ACHN (cell line): ENCODE measurements at regions not wholly inside any gene's neighbourhood (a gene's known extent, or its start where the extent isn't known, plus 50 kb on each side); places are given as distances from the start of the nearest gene placed in this dataset.
"Not testable (repeated sequence)": the region's sequence is repeated elsewhere in the genome, so short reads cannot be mapped to it uniquely, and the experiment has no call there.

ENCODE experiments used
- DNase-seq: peaks from one replicate; pipeline ENCODE4 v3.0.0-alpha.2; 2015
- in situ Hi-C: cut with HindIII; loops from 2 replicates; pipeline ENCODE4 v1.10.0; 2017; ENCODE audit warnings: low sequenced_read_pairs, low pct_ligation_motif_present, low pct_unique_long_range_greater_than_20kb

DNA sequence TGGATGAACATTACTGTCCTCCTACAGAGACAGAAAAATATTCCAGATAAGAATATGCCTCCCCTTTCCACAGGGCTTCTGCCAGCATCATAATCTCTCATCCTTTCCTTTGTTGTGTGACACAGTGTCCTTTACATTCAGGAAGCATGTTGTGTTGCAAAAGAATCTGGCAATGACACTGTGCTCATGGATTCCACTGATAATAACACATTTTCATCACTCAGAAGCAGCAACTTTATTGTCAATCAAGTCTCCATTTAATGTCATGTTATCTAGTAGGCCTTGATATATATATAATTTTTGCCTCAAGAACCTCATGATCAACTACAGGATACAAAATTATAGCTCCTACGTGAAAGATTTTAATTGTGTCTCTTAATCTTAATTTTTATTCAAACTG is 833.9 kb downstream of the FSTL5 start:
- no peak for DNase-seq
- in situ Hi-C loops, result no loop called here

DNA sequence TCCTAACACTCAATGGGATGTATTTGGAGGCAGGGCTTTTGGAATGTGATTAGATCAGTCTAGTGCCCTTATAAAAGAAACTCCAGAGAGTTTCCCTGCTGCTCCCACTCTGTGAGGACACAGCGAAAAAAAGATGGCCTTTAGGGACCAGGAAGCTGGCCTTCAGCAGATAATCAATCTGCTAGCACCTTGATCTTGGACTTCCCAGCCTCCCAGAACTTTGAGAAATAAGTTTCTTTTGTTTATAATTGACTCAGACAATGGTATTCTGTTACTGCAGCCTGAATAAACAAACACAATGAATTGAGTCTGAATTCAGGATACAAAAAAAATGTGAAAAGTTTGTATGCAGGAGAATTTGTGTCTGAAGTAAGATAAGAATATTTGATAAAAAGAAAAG is 842.1 kb downstream of the FSTL5 start:
- in situ Hi-C loops, result no loop called here
- no peak for DNase-seq

GRCh38 chr4:161320377-161320776 is 843.4 kb downstream of the FSTL5 start:
- in situ Hi-C loops, result no loop called here
- peak; percentile 27 for DNase-seq

- DNase-seq, result no peak
- in situ Hi-C loops, result no loop called here
Observed at GRCh38 chr4:161317000-161317399, 846.8 kb downstream of the FSTL5 start.

DNA sequence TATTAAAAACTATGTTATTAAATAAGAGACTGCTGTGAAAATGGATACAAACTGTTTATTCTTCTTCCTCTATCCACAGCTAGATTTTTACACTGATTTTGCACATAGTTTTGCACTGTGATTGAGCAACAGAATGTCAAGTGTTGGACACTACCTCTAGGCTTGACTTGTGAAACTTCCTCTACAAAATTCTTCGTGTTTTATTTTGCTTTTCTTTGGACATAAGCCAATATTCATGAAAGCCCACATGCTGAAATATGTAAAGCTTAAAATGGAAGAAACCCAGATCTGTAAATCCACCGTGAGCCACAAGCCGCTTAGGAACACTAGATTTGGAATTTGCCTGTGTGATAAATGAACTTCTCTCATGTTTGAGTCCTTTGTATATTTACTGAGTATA is 849.4 kb downstream of the FSTL5 start:
- no peak for DNase-seq
- in situ Hi-C loops, result no loop called here

- no peak for DNase-seq
- in situ Hi-C loops, result no loop called here
Observed at GRCh38 chr4:161303551-161303950, 860.2 kb downstream of the FSTL5 start.

- in situ Hi-C loops, result no loop called here
- DNase-seq, result no peak
Observed at GRCh38 chr4:161291222-161291621, 872.6 kb downstream of the FSTL5 start.

DNA sequence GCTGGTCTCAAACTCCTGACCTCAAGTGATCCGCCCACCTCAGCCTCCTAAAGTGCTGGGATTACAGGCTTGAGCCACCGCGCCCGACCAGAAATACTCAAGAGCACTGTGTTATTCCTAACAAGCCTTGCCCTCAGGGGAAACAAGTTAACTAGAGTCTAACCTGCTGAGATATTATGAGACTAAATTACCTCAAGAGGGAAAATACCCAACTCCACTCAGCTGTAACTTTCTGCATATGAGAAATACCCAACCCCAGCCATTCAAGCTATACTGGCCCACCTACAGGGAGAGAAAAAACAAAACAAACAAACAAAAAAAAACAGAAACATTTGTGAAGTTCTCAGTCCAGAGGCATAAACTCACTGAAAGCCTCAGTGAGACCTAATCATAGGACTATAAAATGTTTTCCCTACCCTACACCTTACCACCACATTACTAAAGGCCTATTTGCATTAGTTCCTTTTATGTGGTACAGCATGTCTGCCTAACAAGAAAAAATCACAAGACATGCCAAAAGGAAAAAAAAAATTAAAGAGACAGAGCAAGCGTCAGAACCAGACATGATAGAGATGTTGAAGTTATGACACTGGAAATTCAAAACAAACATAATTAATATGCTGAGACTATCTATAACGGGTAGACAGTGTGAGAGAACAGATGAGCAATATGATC is 876.0 kb downstream of the FSTL5 start:
- in situ Hi-C loops, result no loop called here
- no peak for DNase-seq

DNA sequence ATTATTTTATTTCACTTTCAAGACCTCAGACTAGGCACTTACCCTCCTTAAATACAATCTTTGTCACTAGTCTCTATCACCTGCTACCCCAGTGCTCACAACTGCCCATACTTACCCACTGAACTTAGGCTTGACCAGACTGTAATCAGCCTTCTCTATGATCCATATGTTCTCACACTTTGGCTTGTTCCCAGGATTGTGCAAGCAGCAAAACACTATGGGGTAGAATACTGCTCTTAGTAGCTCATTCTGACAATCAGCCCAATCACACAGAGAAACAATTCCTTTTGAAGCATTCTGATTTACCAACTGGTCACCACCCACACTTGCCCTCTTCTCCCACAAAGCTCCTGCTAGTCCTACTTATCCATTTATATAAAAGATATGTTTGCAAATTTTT is 878.3 kb downstream of the FSTL5 start:
- in situ Hi-C loops, result no loop called here
- no peak for DNase-seq

- no peak for DNase-seq
- in situ Hi-C loops, result no loop called here
Observed at GRCh38 chr4:161280929-161281328, 882.9 kb downstream of the FSTL5 start.

DNA sequence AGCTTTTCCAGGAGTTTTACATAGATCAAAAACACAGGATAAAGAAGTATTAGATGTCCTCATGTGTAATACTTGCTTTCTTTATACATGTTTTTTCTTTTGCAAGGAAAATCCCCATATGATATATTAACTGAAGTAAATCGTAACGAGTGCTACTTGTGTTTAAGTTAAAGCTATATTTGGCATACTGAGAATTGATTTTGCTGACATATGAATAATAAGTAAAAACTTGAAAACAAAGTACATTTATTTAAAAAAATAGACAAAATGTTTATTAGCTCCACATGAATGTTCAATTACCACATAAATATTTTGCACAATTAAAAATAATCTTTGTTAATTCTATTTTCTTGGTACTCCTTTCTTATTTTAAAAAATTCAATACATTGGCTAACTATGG is 884.7 kb downstream of the FSTL5 start:
- no peak for DNase-seq
- in situ Hi-C loops, result no loop called here

DNA sequence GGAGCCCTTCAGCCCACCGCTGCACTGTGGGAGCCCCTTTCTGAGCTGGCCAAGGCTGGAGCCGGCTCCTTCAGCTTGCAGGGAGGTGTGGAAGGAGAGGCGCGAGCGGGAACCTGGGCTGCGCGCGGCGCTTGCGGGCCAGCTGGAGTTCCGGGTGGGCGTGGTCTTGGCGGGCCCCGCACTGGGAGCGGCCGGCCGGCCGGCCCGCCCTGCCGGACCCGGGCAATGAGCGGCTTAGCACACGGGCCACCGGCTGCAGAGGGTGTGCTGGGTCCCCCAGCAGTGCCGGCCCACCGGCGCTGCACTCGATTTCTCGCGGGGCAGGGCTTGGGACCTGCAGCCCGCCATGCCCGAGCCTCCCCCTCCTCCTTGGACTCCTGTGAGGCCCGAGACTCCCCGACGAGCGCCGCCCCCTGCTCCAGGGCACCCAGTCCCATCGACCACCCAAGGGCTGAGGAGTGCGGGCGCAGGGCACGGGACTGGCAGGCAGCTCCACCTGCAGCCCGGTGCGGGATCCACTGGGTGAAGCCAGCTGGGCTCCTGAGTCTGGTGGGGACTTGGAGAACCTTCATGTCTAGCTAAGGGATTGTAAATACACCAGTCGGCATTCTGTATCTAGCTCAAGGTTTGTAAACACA is 886.5 kb downstream of the FSTL5 start:
- in situ Hi-C loops, DNase-seq: not testable (repeated sequence)

DNA sequence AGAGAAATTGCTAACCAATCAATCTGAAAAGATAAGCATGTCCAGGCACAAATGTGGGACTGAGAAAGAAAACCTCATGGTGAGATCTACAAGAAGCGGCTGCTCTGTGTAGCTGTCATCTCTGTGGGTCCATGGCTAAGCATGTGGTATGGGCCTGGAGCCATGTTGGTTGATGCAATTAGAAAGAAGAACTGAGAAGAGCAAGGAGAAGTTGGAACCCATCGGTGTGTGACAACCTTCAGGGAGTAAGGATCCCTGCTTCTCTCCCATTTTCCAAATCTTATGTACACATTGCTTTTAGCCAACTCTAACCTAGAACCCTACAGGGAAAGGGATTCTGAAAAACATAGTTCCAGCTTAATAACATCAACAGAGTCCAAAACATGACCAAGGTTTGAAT is 890.2 kb downstream of the FSTL5 start:
- in situ Hi-C loops, result no loop called here
- DNase-seq, result no peak

- no peak for DNase-seq
- in situ Hi-C loops, result no loop called here
Observed at GRCh38 chr4:161260819-161261218, 903.0 kb downstream of the FSTL5 start.

- in situ Hi-C loops, result no loop called here
- peak; percentile 13 for DNase-seq
Observed at GRCh38 chr4:161256716-161257115, 907.1 kb downstream of the FSTL5 start.

- in situ Hi-C loops, result no loop called here
- DNase-seq, result no peak
Observed at GRCh38 chr4:161256172-161256571, 907.6 kb downstream of the FSTL5 start.

GRCh38 chr4:161254375-161254774 is 909.4 kb downstream of the FSTL5 start:
- no peak for DNase-seq
- in situ Hi-C loops, result no loop called here

DNA sequence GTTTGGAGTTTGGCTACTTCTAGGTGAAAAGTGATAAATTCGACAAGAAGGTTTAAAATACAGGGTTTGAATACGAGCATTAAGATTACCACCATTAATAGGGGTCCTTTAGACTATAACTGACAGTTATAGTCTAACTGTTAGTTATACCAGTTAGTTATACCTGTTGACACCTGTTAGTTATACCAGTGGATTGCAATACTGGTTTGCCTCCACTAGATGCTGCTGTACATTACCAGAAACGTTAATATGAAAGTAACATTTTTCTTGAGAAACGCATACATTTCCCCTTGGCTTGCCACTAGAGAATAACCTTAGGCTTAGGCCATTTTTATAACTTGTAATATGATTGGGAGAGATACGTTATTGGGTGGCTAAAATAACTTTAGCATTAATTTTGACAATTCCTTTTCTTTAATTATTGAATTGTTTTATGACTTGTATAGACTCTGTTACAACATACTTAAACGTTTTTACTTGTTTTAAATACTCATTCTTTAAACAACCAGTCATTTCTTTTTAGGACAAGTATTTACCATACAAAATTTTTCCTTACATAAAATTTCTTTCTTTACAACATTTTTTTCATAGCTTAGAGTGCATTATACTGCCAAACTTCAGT is 911.2 kb downstream of the FSTL5 start:
- peak; percentile 37 for DNase-seq
- in situ Hi-C loops, result no loop called here

- in situ Hi-C loops, result no loop called here
- DNase-seq, result no peak
Observed at GRCh38 chr4:161249779-161250440, 913.9 kb downstream of the FSTL5 start.

GRCh38 chr4:161248880-161249279 is 914.9 kb downstream of the FSTL5 start:
- in situ Hi-C loops, result no loop called here
- DNase-seq, result no peak
